ENCODE measurements at regions not wholly inside any gene's neighbourhood (a gene's known extent, or its start where the extent isn't known, plus 50 kb on each side); places are given as distances from the start of the nearest gene placed in this dataset.

GRCh38 chr10:81688459-81688858 lies 186.5 kb upstream of the NRG3 start:
- WGBS (ENCODE audit: insufficient coverage, insufficient replicate concordance, low lambda C conversion rate, missing lambda C conversion rate): 46% methylated on average over 1 of the region's 1 CpG
- Histone ChIP-seq H3K9ac (ENCODE audit: control insufficient read depth, insufficient read depth, low read length) (no peak overlapping the region), H3K9me3 (replicated peaks; ENCODE audit: control insufficient read depth, insufficient read depth, low read length) (no peaks in the 10 kb centered on the region), H2AFZ (ENCODE audit: control insufficient read depth, low read depth, low read length) (no peak overlapping the region), H3K79me2 (ENCODE audit: control insufficient read depth, insufficient read depth, low read length) (no peaks in the 10 kb centered on the region), H4K20me1 (ENCODE audit: control insufficient read depth, insufficient read depth) (no peaks in the 10 kb centered on the region), H3K4me3 (no peak overlapping the region), H3K4me2 (ENCODE audit: control insufficient read depth, insufficient read depth) (no peak overlapping the region), H3K36me3 (ENCODE audit: control insufficient read depth in 2 of 2, insufficient read depth in 2 of 2, low read length in 1 of 2) (no peaks in the 10 kb centered on the region), H3K4me1 (ENCODE audit: control insufficient read depth, insufficient read depth, low read length) (no peaks in the 10 kb centered on the region), H3K27me3 (replicated peaks in 1 of 2; ENCODE audit: control insufficient read depth in 2 of 2, insufficient read depth in 2 of 2, low read length in 1 of 2) (no peaks in the 10 kb centered on the region), H3K27ac (ENCODE audit: control insufficient read depth, insufficient read depth) (no peak overlapping the region)
- no TSS peak for BruUV-seq (replicated peaks)
- ChIA-PET CTCF (no interaction called here), SMC1A (ENCODE audit: uncharacterized antibody, unreplicated experiment) (no interaction called here), RAD21 (ENCODE audit: unreplicated experiment) (no interaction called here), POLR2A (no interaction called here)
- DNase-seq (ENCODE audit: low read depth, low spot score) (no peak), ATAC-seq (no peak), FAIRE-seq (no peak)
- in situ Hi-C loops (cut with MboI) (no loop called here), intact Hi-C loops (cut with micrococcal nuclease; ENCODE audit: unreplicated experiment) (no loop called here)
- TF ChIP-seq TCF12 (IDR thresholded peaks at IDR 0.05; ENCODE audit: low read depth, low read length): no peak
- no peak for TF ChIP-seq SRF (IDR thresholded peaks at IDR 0.05; ENCODE audit: low read depth in 2 of 2, low read length in 2 of 2)
- TF ChIP-seq RAD51 (IDR thresholded peaks at IDR 0.05): no peak
- TF ChIP-seq POLR2AphosphoS5 (IDR thresholded peaks at IDR 0.05; ENCODE audit: low read length): no peak
- no peak for TF ChIP-seq GABPA (IDR thresholded peaks at IDR 0.05; ENCODE audit: low read depth)
- TF ChIP-seq SMARCA5 (IDR thresholded peaks at IDR 0.05): no peak
- TF ChIP-seq TCF7 (IDR thresholded peaks at IDR 0.05; ENCODE audit: borderline replicate concordance): no peak
- TF ChIP-seq E2F4 (IDR thresholded peaks at IDR 0.05; ENCODE audit: low read depth, low read length): no peak
- no peak for TF ChIP-seq TCF3 (IDR thresholded peaks at IDR 0.05; ENCODE audit: borderline replicate concordance, insufficient read depth, low read depth, low read length)
- no peak for TF ChIP-seq REST (IDR thresholded peaks at IDR 0.05; ENCODE audit: low read depth, low read length)
- no peak for TF ChIP-seq BRCA1 (IDR thresholded peaks at IDR 0.05; ENCODE audit: low read depth, low read length)
- TF ChIP-seq ZNF592 (IDR thresholded peaks at IDR 0.05): no peak
- no peak for TF ChIP-seq EP300 (IDR thresholded peaks at IDR 0.05; ENCODE audit: borderline replicate concordance in 1 of 2, control insufficient read depth in 1 of 2, low read depth in 2 of 2, low read length in 2 of 2)
